GM12878 (cell line): ENCODE measurements at regions not wholly inside any gene's neighbourhood (a gene's known extent, or its start where the extent isn't known, plus 50 kb on each side); places are given as distances from the start of the nearest gene placed in this dataset.

Experiments used
- EED ChIP-seq: sonication (generic); IDR thresholded peaks from 2 replicates; pipeline ENCODE4 v1.6.1; 2016; ENCODE audit warnings: antibody characterized with exemption, low read depth
- ELK1 ChIP-seq: IDR thresholded peaks from 2 replicates; pipeline ENCODE4 v1.6.1; 2012; ENCODE audit warnings: low read depth, low read length, improper control_type of control experiment
- GABPA ChIP-seq: IDR thresholded peaks from 2 replicates; pipeline ENCODE4 v1.6.1; 2014; ENCODE audit warnings: antibody characterized with exemption, low read depth, mild to moderate bottlenecking, inconsistent platforms
- HDGF ChIP-seq: fragments of 450-650 bp; IDR thresholded peaks from 2 replicates; pipeline ENCODE4 v1.6.1; 2016; ENCODE audit warnings: antibody characterized with exemption
- MEF2B ChIP-seq: fragments of 450-650 bp; IDR thresholded peaks from 2 replicates; pipeline ENCODE4 v1.6.1; 2018; ENCODE audit warnings: mild to moderate bottlenecking, moderate library complexity; ENCODE audit not compliant: partially characterized antibody, poor library complexity, severe bottlenecking
- MYB ChIP-seq: fragments of 150-350 bp; IDR thresholded peaks from 2 replicates; pipeline ENCODE4 v1.6.1; 2014; ENCODE audit warnings: mild to moderate bottlenecking, low read depth, low read length, borderline replicate concordance
- NKRF ChIP-seq: fragments of 450-650 bp; conservative IDR thresholded peaks from 2 replicates; pipeline ENCODE4 v1.6.1; 2017; ENCODE audit warnings: mild to moderate bottlenecking, moderate library complexity
- RAD21 ChIP-seq: IDR thresholded peaks from 2 replicates; pipeline ENCODE4 v1.6.1; 2011; ENCODE audit warnings: mild to moderate bottlenecking, low read depth, low read length, moderate library complexity; ENCODE audit not compliant: insufficient read depth
- SIX5 ChIP-seq: IDR thresholded peaks from 2 replicates; pipeline ENCODE4 v1.6.1; 2011; ENCODE audit warnings: mild to moderate bottlenecking, low read depth, low read length, moderate library complexity; ENCODE audit not compliant: severe bottlenecking
- SREBF2 ChIP-seq: IDR thresholded peaks from 2 replicates; pipeline ENCODE4 v1.6.1; 2012; ENCODE audit warnings: mild to moderate bottlenecking, low read length
- SRF ChIP-seq, 2 experiments: IDR thresholded peaks; 2 replicates each; pipeline ENCODE4 v1.6.1; 2011; ENCODE audit warnings: low read depth in 2 of 2, low read length in 2 of 2, mild to moderate bottlenecking in 1 of 2, moderate library complexity in 1 of 2
- YY1 ChIP-seq: IDR thresholded peaks from 2 replicates; pipeline ENCODE4 v1.6.1; 2011; ENCODE audit warnings: low read depth, mild to moderate bottlenecking, low read length
- ZBED1 ChIP-seq: IDR thresholded peaks from 2 replicates; pipeline ENCODE4 v1.6.1; 2016; ENCODE audit warnings: borderline replicate concordance
- ZBTB4 ChIP-seq: fragments of 450-650 bp; formaldehyde crosslinking; IDR thresholded peaks from 2 replicates; pipeline ENCODE4 v1.4.0; 2022; ENCODE audit warnings: mild to moderate bottlenecking, moderate library complexity
- ZBTB40 ChIP-seq: fragments of 450-650 bp; IDR thresholded peaks from 2 replicates; pipeline ENCODE4 v1.6.1; 2016; ENCODE audit warnings: mild to moderate bottlenecking, moderate library complexity, borderline replicate concordance
- ZNF207 ChIP-seq: fragments of 450-650 bp; IDR thresholded peaks from 2 replicates; pipeline ENCODE4 v1.6.1; 2014; ENCODE audit warnings: antibody characterized with exemption, mild to moderate bottlenecking, borderline replicate concordance
- ZNF384 ChIP-seq: IDR thresholded peaks from 2 replicates; pipeline ENCODE4 v1.6.1; 2012; ENCODE audit warnings: low read depth, mild to moderate bottlenecking, low read length, improper control_type of control experiment, borderline replicate concordance

GRCh38 chr7:30224511-30225062 lies 59.8 kb upstream of the ZNRF2 start (continued):
- TF ChIP-seq ZBTB40 = no peak
- TF ChIP-seq HDGF = no peak
- TF ChIP-seq SRF (IDR thresholded peaks at IDR 0.05; ENCODE audit: low read depth in 2 of 2, low read length in 2 of 2) = no peak
- no peak for TF ChIP-seq ZNF207
- peak; percentile 12 for TF ChIP-seq SIX5
- TF ChIP-seq MEF2B = no peak
- no peak for TF ChIP-seq NKRF
- no peak for TF ChIP-seq RAD21
- TF ChIP-seq SREBF2 = no peak
- TF ChIP-seq GABPA = no peak
- TF ChIP-seq ELK1 = no peak
- TF ChIP-seq ZBED1 = no peak
- TF ChIP-seq MYB = no peak
- TF ChIP-seq ZBTB4 (CRISPR knock-in tag) = no peak
- TF ChIP-seq EED = peak; percentile 63
- 0 out of 2 replicates have a peak, but pooled peaks have one; percentile 29 for TF ChIP-seq YY1
- TF ChIP-seq ZNF384 = peak; percentile 84
